ENCODE measurements at regions not wholly inside any gene's neighbourhood (a gene's known extent, or its start where the extent isn't known, plus 50 kb on each side); places are given as distances from the start of the nearest gene placed in this dataset.

- no peak for TF ChIP-seq YY1 (IDR thresholded peaks at IDR 0.05; ENCODE audit: insufficient read depth, insufficient read length)
- no peak for TF ChIP-seq ZNF274 (IDR thresholded peaks at IDR 0.05; ENCODE audit: low read depth, low read length)
- TF ChIP-seq SUZ12 (IDR thresholded peaks at IDR 0.05; ENCODE audit: extremely low read depth, insufficient read depth, insufficient read length) = no peak
These were observed 759.5 kb downstream of the SATB2 start for GRCh38 chr2:198698230-198698629.
